Neuronal stem cell (in vitro differentiated cells): ENCODE measurements at regions not wholly inside any gene's neighbourhood (a gene's known extent, or its start where the extent isn't known, plus 50 kb on each side); places are given as distances from the start of the nearest gene placed in this dataset.

Experiments
- DNase-seq: peaks from one replicate; pipeline ENCODE4 v3.0.0-alpha.2; 2013; ENCODE audit warnings: low spot score
- H2AFZ ChIP-seq: one replicate; pipeline ENCODE4 v1.6.1; 2013; ENCODE audit warnings: mild to moderate bottlenecking, low read length, inconsistent platforms
- H2AK5ac ChIP-seq: 2 replicates; pipeline ENCODE4 v1.6.1; 2013; ENCODE audit warnings: low read depth, mild to moderate bottlenecking, inconsistent platforms, low read length, moderate library complexity, mixed read lengths
- H2BK120ac ChIP-seq: 2 replicates; pipeline ENCODE4 v1.6.1; 2013; ENCODE audit warnings: low read depth, mild to moderate bottlenecking, inconsistent platforms, low read length, moderate library complexity, mixed read lengths
- H2BK12ac ChIP-seq: one replicate; pipeline ENCODE4 v1.6.1; 2013; ENCODE audit warnings: low read length, inconsistent platforms
- H2BK15ac ChIP-seq: 2 replicates; pipeline ENCODE4 v1.6.1; 2013; ENCODE audit warnings: mild to moderate bottlenecking, low read length, inconsistent platforms, mixed read lengths
- H2BK5ac ChIP-seq: one replicate; pipeline ENCODE4 v1.6.1; 2013; ENCODE audit warnings: inconsistent platforms, mild to moderate bottlenecking, low read length, moderate library complexity
- H3K14ac ChIP-seq: one replicate; pipeline ENCODE4 v1.6.1; 2013; ENCODE audit warnings: low read length, inconsistent platforms
- H3K18ac ChIP-seq: 2 replicates; pipeline ENCODE4 v1.6.1; 2013; ENCODE audit warnings: low read length, inconsistent platforms
- H3K23ac ChIP-seq: 2 replicates; pipeline ENCODE4 v1.6.1; 2013; ENCODE audit warnings: low read depth, mild to moderate bottlenecking, mixed read lengths, low read length, inconsistent platforms; ENCODE audit not compliant: poor library complexity
- H3K27ac ChIP-seq: replicated peaks from 3 replicates; pipeline ENCODE4 v1.5.1; 2013; ENCODE audit warnings: low read length, inconsistent platforms
- H3K27me3 ChIP-seq, 3 experiments: 2 replicates each; pipeline ENCODE4 v1.6.1; 2013; ENCODE audit warnings: low read length in 3 of 3, mild to moderate bottlenecking in 2 of 3, inconsistent platforms in 1 of 3, low read depth in 1 of 3, mixed read lengths in 1 of 3, moderate library complexity in 1 of 3; ENCODE audit not compliant: control insufficient read depth in 3 of 3, insufficient read depth in 3 of 3
- H3K36me3 ChIP-seq, 2 donors: replicated peaks in 1 of 2; 2 replicates each; pipeline ENCODE4 v1.6.1; 2013; ENCODE audit warnings: low read length in 2 of 2; ENCODE audit not compliant: control insufficient read depth in 2 of 2, insufficient read depth in 2 of 2
- H3K4ac ChIP-seq: 2 replicates; pipeline ENCODE4 v1.6.1; 2013; ENCODE audit warnings: inconsistent platforms, mild to moderate bottlenecking, low read length, moderate library complexity
- H3K4me1 ChIP-seq, 2 donors: 1 replicate in 1 of 2; 2 replicates in 1 of 2; pipeline ENCODE4 v1.6.1; 2013; ENCODE audit warnings: low read length in 2 of 2, low read depth in 1 of 2; ENCODE audit not compliant: control insufficient read depth in 2 of 2, insufficient read depth in 1 of 2
- H3K4me2 ChIP-seq: one replicate; pipeline ENCODE4 v1.6.1; 2013; ENCODE audit warnings: mild to moderate bottlenecking, low read length, inconsistent platforms; ENCODE audit not compliant: insufficient read depth, poor library complexity, severe bottlenecking
- H3K4me3 ChIP-seq, 2 donors: 2 replicates each; pipeline ENCODE4 v1.5.1; 2013; ENCODE audit warnings: low read length in 2 of 2, mild to moderate bottlenecking in 2 of 2, inconsistent platforms in 1 of 2, moderate library complexity in 1 of 2
- H3K79me1 ChIP-seq: one replicate; pipeline ENCODE4 v1.6.1; 2013; ENCODE audit warnings: low read depth, mild to moderate bottlenecking, inconsistent platforms, low read length, moderate library complexity
- H3K9ac ChIP-seq: one replicate; pipeline ENCODE4 v1.6.1; 2013; ENCODE audit warnings: mild to moderate bottlenecking, low read depth, low read length, inconsistent platforms; ENCODE audit not compliant: poor library complexity
- H3K9me3 ChIP-seq, 2 donors: replicated peaks in 1 of 2; 2 replicates each; pipeline versions ENCODE3 to v1.6.1; 2013; ENCODE audit warnings: low read length in 2 of 2, mild to moderate bottlenecking in 2 of 2, inconsistent platforms in 1 of 2, low read depth in 1 of 2, mixed read lengths in 1 of 2, moderate library complexity in 1 of 2; ENCODE audit not compliant: control insufficient read depth in 2 of 2, insufficient read depth in 1 of 2
- H4K8ac ChIP-seq: one replicate; pipeline ENCODE4 v1.6.1; 2013; ENCODE audit warnings: low read depth, mild to moderate bottlenecking, inconsistent platforms, low read length, moderate library complexity
- H4K91ac ChIP-seq: one replicate; pipeline ENCODE4 v1.6.1; 2013; ENCODE audit warnings: low read length, low read depth, mild to moderate bottlenecking, inconsistent platforms; ENCODE audit not compliant: poor library complexity
- WGBS, 2 donors: extraction: QIAGEN DNeasy Blood & Tissue Kit; methylation state at CpG; one replicate each; pipeline ENCODE4 v1.1.7; 2013; ENCODE audit warnings: missing lambda C conversion rate in 2 of 2, mixed read lengths in 1 of 2; ENCODE audit not compliant: insufficient read length in 2 of 2, insufficient replicate concordance in 1 of 2; ENCODE audit errors: extremely low coverage in 2 of 2; 5-methylcytosine and 5-hydroxymethylcytosine counted together

DNA sequence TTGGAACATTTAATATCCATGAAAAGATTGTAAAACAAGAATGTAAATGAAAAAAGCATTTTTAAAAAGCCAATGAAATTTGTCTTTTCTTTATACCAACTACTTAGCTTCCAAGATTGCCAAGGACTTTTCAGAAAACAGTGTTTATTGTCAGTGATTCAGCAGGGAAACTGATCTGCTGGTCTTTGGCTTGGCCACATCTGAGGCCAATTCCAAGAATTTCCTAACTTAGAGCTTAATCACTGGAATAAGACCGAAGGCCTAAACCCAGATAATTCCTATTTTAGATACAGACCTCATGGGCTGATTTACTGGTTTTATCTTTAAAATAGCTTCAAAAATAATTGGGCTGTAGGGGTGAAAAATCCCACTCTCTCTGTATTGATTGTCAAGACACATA is 260.5 kb upstream of the RORA start:
- WGBS, 2 donors = no CpG with 5 or more reads among the region's 1 CpG

DNA sequence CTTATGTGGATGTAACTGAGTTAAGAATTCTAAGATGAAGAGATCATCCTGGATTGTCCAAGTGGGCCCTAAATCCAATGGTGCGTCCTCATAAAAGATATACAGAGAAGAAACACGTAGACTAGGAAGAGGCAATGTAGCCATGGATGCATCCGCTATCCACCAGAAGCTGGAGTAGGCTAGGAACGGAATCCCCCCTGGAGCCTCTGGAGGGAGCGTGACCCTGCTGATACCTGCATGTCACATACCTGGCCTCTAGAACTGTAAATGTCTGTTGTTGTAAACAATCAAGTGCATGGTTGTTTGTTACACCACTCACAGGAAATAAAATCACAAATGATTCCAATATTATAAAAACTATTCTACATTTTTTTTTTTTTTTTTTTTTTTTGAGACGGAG is 254.5 kb upstream of the RORA start:
- Histone ChIP-seq H2BK120ac (no peak overlapping the region), H3K79me1 (no peaks in the 10 kb centered on the region), H2BK12ac (no peak overlapping the region), H3K27me3 (no peaks in the 10 kb centered on the region), H3K9me3 (no peaks in the 10 kb centered on the region), H4K91ac (no peak overlapping the region), H3K4ac (no peak overlapping the region), H2BK5ac (no peak overlapping the region), H3K14ac (no peak overlapping the region), H3K23ac (no peak overlapping the region), H4K8ac (no peak overlapping the region), H3K36me3 (no peaks in the 10 kb centered on the region), H2AK5ac (no peak overlapping the region), H2AFZ (no peak overlapping the region), H3K18ac (no peak overlapping the region), H3K27ac (no peak overlapping the region), H3K4me3 (no peak overlapping the region), H3K9ac (no peak overlapping the region), H2BK15ac (no peak overlapping the region), H3K4me2 (no peak overlapping the region), H3K4me1 (no peaks in the 10 kb centered on the region)
- no CpG with 5 or more reads among the region's 6 CpGs for WGBS, 2 donors
- no peak for DNase-seq

More for the DNA sequence above, 260.5 kb upstream of the RORA start:
- Histone ChIP-seq H2BK12ac (no peak overlapping the region), H2AFZ (no peak overlapping the region), H2BK5ac (no peak overlapping the region), H3K4me1 (no peaks in the 10 kb centered on the region), H2AK5ac (no peak overlapping the region), H3K23ac (no peak overlapping the region), H2BK15ac (no peak overlapping the region), H3K4me2 (no peak overlapping the region), H3K27me3 (no peaks in the 10 kb centered on the region), H3K9ac (no peak overlapping the region), H3K4me3 (no peak overlapping the region), H3K27ac (no peak overlapping the region), H3K14ac (no peak overlapping the region), H4K8ac (no peak overlapping the region), H3K4ac (no peak overlapping the region), H3K36me3 (no peaks in the 10 kb centered on the region), H2BK120ac (no peak overlapping the region), H4K91ac (no peak overlapping the region), H3K9me3 (no peaks in the 10 kb centered on the region), H3K79me1 (no peaks in the 10 kb centered on the region), H3K18ac (no peak overlapping the region)
- no peak for DNase-seq

DNA sequence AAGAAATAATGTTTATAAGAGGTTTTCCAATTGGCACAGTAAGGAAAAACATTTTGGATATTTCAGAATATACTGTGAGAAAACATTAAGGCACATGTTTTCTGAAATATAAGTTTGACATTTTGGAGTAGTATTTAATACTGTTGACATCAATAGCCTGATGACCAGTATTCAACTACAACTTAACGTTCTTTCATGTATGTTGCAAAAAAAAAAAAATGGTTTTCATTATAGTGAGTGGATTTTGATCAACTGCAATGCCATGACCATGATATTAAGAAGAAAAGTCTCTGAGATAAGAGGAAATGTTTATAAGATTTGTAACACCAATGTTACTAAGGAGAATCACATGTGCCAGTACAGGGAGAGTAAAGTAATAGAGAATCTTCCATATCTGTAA is 252.8 kb upstream of the RORA start:
- no peak overlapping the region for H3K18ac ChIP-seq
- H3K4me3 ChIP-seq = no peak overlapping the region
- H2AFZ ChIP-seq = no peak overlapping the region
- no peak overlapping the region for H4K8ac ChIP-seq
- no peak overlapping the region for H2BK15ac ChIP-seq
- no peak overlapping the region for H2BK12ac ChIP-seq
- H3K4me2 ChIP-seq = no peak overlapping the region
- DNase-seq = no peak
- no peaks in the 10 kb centered on the region for H3K36me3 ChIP-seq
- no peak overlapping the region for H2BK120ac ChIP-seq
- no peak overlapping the region for H4K91ac ChIP-seq
- no peaks in the 10 kb centered on the region for H3K79me1 ChIP-seq
- H3K23ac ChIP-seq = no peak overlapping the region
- H3K9ac ChIP-seq = no peak overlapping the region
- no peak overlapping the region for H3K4ac ChIP-seq
- no peaks in the 10 kb centered on the region for H3K27me3 ChIP-seq
- H3K27ac ChIP-seq = no peak overlapping the region
- no peaks in the 10 kb centered on the region for H3K4me1 ChIP-seq
- H3K9me3 ChIP-seq = no peaks in the 10 kb centered on the region
- H3K14ac ChIP-seq = no peak overlapping the region
- WGBS, 2 donors = no CpG with 5 or more reads among the region's 1 CpG
- no peak overlapping the region for H2AK5ac ChIP-seq
- no peak overlapping the region for H2BK5ac ChIP-seq

DNA sequence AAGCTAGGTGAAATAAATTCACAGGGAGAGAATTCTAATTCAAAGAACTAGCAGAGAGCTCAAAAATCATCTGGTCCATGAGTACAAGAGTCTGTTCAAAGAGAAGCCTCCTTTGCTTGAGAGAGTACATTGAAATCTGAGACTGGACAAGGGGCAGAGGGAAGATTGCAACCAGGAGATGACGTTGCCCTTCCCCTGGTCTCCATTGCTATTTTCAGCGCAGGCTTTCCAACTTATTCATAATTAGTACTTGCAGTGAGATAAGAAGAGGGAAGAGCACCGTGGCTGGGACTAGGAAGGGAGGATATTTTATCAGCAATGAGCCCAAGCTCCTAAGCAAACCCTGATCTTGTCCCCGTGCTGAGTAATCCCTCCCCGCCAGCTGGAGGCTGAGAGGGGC is 251.8 kb upstream of the RORA start:
- no peak for DNase-seq

More for the DNA sequence above, 251.8 kb upstream of the RORA start:
- Histone ChIP-seq H3K27me3 (no peaks in the 10 kb centered on the region), H3K36me3 (no peaks in the 10 kb centered on the region), H2BK120ac (no peak overlapping the region), H3K27ac (no peak overlapping the region), H4K91ac (no peak overlapping the region), H3K23ac (no peak overlapping the region), H3K9ac (no peak overlapping the region), H3K4ac (no peak overlapping the region), H3K4me1 (no peaks in the 10 kb centered on the region), H4K8ac (no peak overlapping the region), H3K9me3 (no peaks in the 10 kb centered on the region), H2AFZ (no peak overlapping the region), H3K18ac (no peak overlapping the region), H3K79me1 (no peaks in the 10 kb centered on the region), H2BK15ac (no peak overlapping the region), H2BK12ac (no peak overlapping the region), H3K4me3 (no peak overlapping the region), H3K4me2 (no peak overlapping the region), H2AK5ac (no peak overlapping the region), H3K14ac (no peak overlapping the region), H2BK5ac (no peak overlapping the region)
- WGBS, 2 donors = no CpG with 5 or more reads among the region's 5 CpGs
